Nephron progenitor cell (in vitro differentiated cells): ENCODE measurements at regions not wholly inside any gene's neighbourhood (a gene's known extent, or its start where the extent isn't known, plus 50 kb on each side); places are given as distances from the start of the nearest gene placed in this dataset.
"Not testable (repeated sequence)": the region's sequence is repeated elsewhere in the genome, so short reads cannot be mapped to it uniquely, and the experiment has no call there.

Experiments
- DNase-seq: peaks from one replicate; pipeline ENCODE4 v3.0.0; 2021
- H3K27ac Mint-ChIP-seq: 2 replicates; pipeline ENCODE4 v1.8.0; 2021; ENCODE audit warnings: mild to moderate bottlenecking, moderate library complexity, mixed read lengths
- H3K27me3 Mint-ChIP-seq: 2 replicates; pipeline ENCODE4 v1.8.0; 2021; ENCODE audit warnings: mild to moderate bottlenecking, low read depth, mixed read lengths; ENCODE audit not compliant: poor library complexity
- H3K36me3 Mint-ChIP-seq: 2 replicates; pipeline ENCODE4 v1.8.0; 2021; ENCODE audit warnings: low read depth, mixed read lengths
- H3K4me1 Mint-ChIP-seq: 2 replicates; pipeline ENCODE4 v1.8.0; 2021; ENCODE audit warnings: mixed read lengths
- H3K4me3 Mint-ChIP-seq: 2 replicates; pipeline ENCODE4 v1.8.0; 2021; ENCODE audit warnings: mild to moderate bottlenecking, moderate library complexity, mixed read lengths
- H3K9me3 Mint-ChIP-seq: 2 replicates; pipeline ENCODE4 v1.8.0; 2021; ENCODE audit warnings: mild to moderate bottlenecking, moderate library complexity, mixed read lengths

DNA sequence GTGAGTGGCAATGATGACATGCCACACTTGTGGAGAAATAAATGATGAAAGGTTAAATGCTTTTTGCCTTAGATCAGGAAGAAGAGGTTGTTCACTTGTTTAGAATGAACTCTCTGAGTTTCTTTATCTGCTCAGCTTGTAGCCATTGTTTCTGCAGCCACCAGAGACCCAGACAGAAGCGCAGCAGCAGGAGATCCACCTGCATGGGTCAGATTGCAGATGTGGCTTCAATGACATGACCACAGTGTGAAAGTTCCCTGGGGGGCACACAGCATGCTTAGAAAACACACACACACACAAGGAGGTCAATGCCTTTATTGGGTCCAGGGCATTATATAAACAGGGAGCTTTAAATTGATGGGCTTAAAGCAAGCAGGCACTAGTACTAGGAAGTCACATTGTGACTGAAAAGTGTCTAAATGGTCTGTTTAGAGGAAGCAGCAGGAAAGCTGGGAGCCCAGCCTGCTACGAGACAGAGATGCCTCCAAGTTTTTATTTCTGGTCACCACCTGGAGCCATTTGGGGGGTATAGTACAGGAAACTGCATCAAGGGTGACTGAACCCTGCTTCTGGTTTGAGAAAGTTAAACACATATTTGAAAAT, 1547.3 kb downstream of the SPATA31A7 start:
- not testable (repeated sequence) for H3K9me3 Mint-ChIP-seq, H3K36me3 Mint-ChIP-seq, H3K27me3 Mint-ChIP-seq, H3K27ac Mint-ChIP-seq, H3K4me3 Mint-ChIP-seq, DNase-seq, H3K4me1 Mint-ChIP-seq

- H3K4me3 Mint-ChIP-seq, result peak overlapping the region; percentile 67
- not testable (repeated sequence) for H3K9me3 Mint-ChIP-seq, DNase-seq
Observed at GRCh38 chr9:62737915-62738314, 1548.1 kb downstream of the SPATA31A7 start.

DNA sequence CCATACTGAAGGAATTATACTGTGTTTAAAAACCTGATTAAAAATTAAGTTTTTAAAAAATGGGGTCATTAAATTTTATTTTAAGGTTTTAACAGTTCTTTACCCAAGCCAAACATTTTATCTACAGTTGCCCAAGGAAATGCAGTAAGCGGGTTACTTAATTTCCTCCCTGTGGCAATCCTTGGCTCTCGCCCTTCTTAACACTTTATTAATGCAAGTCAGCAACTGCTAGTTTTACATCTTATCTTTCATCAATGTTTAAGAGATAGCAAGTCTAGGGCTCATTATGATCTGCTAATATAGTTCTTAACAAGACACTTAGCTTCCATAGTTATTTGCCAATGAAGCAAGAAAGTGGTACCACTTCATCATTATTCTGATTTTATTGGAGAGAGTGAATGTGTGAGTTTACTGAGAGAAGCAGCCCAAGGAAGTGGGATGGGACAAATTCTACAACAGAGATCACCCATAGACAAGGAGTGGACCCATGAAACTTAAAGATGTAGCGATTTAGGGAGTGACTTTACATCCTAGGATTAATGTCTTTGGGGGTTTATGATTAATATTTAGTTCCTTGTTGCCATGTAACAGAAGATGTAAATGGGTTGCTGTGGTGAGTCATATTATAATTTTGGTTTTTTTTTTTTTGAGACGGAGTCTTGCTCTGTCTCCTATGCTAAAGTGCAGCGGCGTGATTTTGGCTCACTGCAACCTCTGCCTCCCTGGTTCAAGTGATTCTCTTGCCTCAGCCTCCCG, 1556.1 kb downstream of the SPATA31A7 start:
- not testable (repeated sequence) for H3K27ac Mint-ChIP-seq, H3K4me1 Mint-ChIP-seq, DNase-seq, H3K9me3 Mint-ChIP-seq, H3K27me3 Mint-ChIP-seq, H3K36me3 Mint-ChIP-seq, H3K4me3 Mint-ChIP-seq

More at GRCh38 chr9:62737915-62738314, 1548.1 kb downstream of the SPATA31A7 start:
- H3K4me1 Mint-ChIP-seq, H3K27ac Mint-ChIP-seq, H3K36me3 Mint-ChIP-seq, H3K27me3 Mint-ChIP-seq: not testable (repeated sequence)
